ENCODE measurements at regions not wholly inside any gene's neighbourhood (a gene's known extent, or its start where the extent isn't known, plus 50 kb on each side); places are given as distances from the start of the nearest gene placed in this dataset.

DNA sequence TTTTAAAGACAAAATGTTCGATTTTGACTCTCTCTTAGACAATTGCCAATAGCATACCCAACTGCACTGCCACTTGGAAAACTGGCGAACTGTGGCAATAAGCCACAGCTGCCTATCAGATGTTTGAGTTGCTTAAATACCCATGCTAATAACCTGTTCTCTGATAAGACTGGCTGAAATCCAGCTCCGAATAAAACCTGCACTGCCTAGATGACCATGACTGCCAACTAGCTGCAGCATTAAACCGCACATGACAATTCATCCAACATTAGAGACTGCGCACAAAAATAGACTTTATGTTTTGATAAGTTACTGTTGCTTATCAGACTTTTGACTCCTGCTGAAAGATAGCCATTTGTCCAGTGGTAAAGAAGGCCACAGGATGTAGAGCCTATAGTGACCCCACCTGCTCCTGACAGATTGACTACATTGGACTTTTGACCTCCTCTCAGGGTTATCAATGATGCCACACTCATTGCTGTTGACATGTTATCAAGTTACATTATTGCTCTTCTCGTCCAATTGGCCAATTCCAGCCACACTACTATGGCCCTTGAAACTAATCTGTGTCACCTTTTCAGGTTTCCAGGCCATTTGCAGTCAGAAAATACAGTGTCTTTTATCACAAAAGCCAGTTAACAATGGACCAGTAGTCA is 299.0 kb downstream of the HGF start:
- no peak overlapping the region for H3K9ac ChIP-seq (ENCODE audit: low read length)
- H3F3A ChIP-seq (ENCODE audit: low read length, unreplicated experiment): no peaks in the 10 kb centered on the region
- TF ChIP-seq, protein P1, sequence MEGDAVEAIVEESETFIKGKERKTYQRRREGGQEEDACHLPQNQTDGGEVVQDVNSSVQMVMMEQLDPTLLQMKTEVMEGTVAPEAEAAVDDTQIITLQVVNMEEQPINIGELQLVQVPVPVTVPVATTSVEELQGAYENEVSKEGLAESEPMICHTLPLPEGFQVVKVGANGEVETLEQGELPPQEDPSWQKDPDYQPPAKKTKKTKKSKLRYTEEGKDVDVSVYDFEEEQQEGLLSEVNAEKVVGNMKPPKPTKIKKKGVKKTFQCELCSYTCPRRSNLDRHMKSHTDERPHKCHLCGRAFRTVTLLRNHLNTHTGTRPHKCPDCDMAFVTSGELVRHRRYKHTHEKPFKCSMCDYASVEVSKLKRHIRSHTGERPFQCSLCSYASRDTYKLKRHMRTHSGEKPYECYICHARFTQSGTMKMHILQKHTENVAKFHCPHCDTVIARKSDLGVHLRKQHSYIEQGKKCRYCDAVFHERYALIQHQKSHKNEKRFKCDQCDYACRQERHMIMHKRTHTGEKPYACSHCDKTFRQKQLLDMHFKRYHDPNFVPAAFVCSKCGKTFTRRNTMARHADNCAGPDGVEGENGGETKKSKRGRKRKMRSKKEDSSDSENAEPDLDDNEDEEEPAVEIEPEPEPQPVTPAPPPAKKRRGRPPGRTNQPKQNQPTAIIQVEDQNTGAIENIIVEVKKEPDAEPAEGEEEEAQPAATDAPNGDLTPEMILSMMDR (conservative IDR thresholded peaks at IDR 0.05; ENCODE audit: low read depth, low read length): no peak
- no peak for TF ChIP-seq EZH2 (IDR thresholded peaks at IDR 0.05; ENCODE audit: low read length, unreplicated experiment)
- TF ChIP-seq EZH2phosphoT487 (IDR thresholded peaks at IDR 0.05; ENCODE audit: borderline replicate concordance, low read length): no peak
- no peaks in the 10 kb centered on the region for H3K27me3 ChIP-seq (ENCODE audit: low read length)
- no peaks in the 10 kb centered on the region for H3K4me1 ChIP-seq (ENCODE audit: insufficient read depth, low read length)
- no TSS peak for BruUV-seq (replicated peaks)
- POLR2A ChIA-PET (ENCODE audit: unreplicated experiment): interaction anchor here (0.7 kb wide), 1 partner anchor 552 kb away, joined by 12 read pairs; the partner anchor contains the start of gene SEMA3C
- no peak for ATAC-seq
- H3K27ac ChIP-seq (ENCODE audit: low read length): no peak overlapping the region
- no peaks in the 10 kb centered on the region for H4K20me1 ChIP-seq (ENCODE audit: low read length)
- no peaks in the 10 kb centered on the region for H3K36me3 ChIP-seq (ENCODE audit: low read depth, low read length)
- no peaks in the 10 kb centered on the region for H3K9me2 ChIP-seq (replicated peaks; ENCODE audit: low read length)
- no peaks in the 10 kb centered on the region for H3K9me3 ChIP-seq (ENCODE audit: low read length)
- no peak overlapping the region for H3K4me3 ChIP-seq (ENCODE audit: low read length)
- CTCF ChIA-PET: interaction anchor here (0.5 to 1.3 kb wide), 7 partner anchors 12 to 775 kb away, joined by 3 to 7 read pairs (median 4); partner anchors contain the start of gene SEMA3C
- intact Hi-C loops (cut with micrococcal nuclease): loop anchor here (1.0 to 10.0 kb wide), 2 partner anchors 772 to 1046 kb away; no protein-coding TSS in a partner anchor
- H2AFZ ChIP-seq (ENCODE audit: low read length): no peak overlapping the region
- no peaks in the 10 kb centered on the region for H3K79me2 ChIP-seq (ENCODE audit: low read length)
- no peak overlapping the region for H3K4me2 ChIP-seq (ENCODE audit: low read length)
- no peak for DNase-seq

DNA sequence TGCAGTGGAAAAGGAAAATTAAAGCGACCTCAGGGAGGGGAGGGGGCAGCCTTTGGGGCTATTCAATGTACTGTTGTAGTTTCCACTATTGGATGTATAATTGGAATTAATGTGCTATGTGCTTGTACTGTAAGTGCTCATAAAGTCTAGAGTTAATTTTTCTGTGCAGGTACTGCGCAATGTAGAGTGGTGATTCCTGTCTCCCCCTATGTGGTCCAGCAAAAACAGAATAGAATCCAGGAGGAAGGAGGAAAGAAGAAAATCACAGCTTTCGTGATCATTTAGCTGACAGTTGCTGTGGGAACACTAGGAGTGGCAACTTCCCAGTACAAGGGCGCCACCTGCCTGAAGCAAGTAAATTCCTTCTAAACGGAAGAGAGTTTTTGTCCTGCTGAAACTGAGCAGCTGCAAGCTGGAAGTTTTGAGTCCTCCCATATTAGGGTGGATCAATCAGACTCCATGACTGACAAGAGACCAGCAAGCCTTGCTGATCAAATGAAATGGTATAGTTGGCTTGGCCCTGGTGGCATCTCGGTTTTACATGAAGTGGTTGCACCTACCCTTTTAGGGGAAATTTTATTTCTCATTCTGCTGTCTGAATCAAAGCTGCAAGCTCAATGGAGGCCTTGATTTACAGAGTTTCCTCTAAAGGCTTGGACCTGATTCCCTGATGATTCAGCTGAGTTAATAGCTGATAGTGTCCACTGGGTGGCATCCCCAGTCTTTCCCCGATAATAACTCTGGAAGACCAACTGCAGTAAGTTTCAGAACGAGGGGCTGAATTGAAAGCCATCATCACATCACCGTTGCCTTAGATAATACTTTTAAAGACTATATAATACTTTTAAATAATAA is 299.8 kb downstream of the HGF start:
- Histone ChIP-seq H3K36me3 (ENCODE audit: low read depth, low read length) (no peaks in the 10 kb centered on the region), H2AFZ (ENCODE audit: low read length) (peak overlapping the region; percentile 20; the same call in 1 of the 2 replicates), H3K27ac (ENCODE audit: low read length) (no peak overlapping the region), H3K4me3 (ENCODE audit: low read length) (no peak overlapping the region), H3K9me2 (replicated peaks; ENCODE audit: low read length) (no peaks in the 10 kb centered on the region), H3K4me1 (ENCODE audit: insufficient read depth, low read length) (no peaks in the 10 kb centered on the region), H3F3A (ENCODE audit: low read length, unreplicated experiment) (no peaks in the 10 kb centered on the region), H3K9me3 (ENCODE audit: low read length) (no peaks in the 10 kb centered on the region), H3K9ac (ENCODE audit: low read length) (no peak overlapping the region), H3K27me3 (ENCODE audit: low read length) (no peaks in the 10 kb centered on the region), H4K20me1 (ENCODE audit: low read length) (no peaks in the 10 kb centered on the region), H3K4me2 (ENCODE audit: low read length) (peak overlapping the region; percentile 39), H3K79me2 (ENCODE audit: low read length) (no peaks in the 10 kb centered on the region)
- ChIA-PET POLR2A (ENCODE audit: unreplicated experiment) (interaction anchor here (0.6 to 0.7 kb wide), 2 partner anchors 551 to 908 kb away, joined by 3 to 12 read pairs; partner anchors contain the start of gene SEMA3C), CTCF (interaction anchor here (0.5 to 1.6 kb wide), 15 partner anchors 13 to 1045 kb away, joined by 3 to 7 read pairs (median 4); partner anchors contain the start of gene SEMA3C)
- BruUV-seq (replicated peaks): no TSS peak
- peak; percentile 70 for DNase-seq
- intact Hi-C loops (cut with micrococcal nuclease): loop anchor here (1.0 to 10.0 kb wide), 2 partner anchors 771 to 1045 kb away; no protein-coding TSS in a partner anchor
- ATAC-seq: peak; percentile 98
- TF ChIP-seq, protein P1 (conservative IDR thresholded peaks at IDR 0.05; ENCODE audit: low read depth, low read length): peak; percentile 80
- TF ChIP-seq EZH2 (IDR thresholded peaks at IDR 0.05; ENCODE audit: low read length, unreplicated experiment) (no peak), EZH2phosphoT487 (IDR thresholded peaks at IDR 0.05; ENCODE audit: borderline replicate concordance, low read length) (no peak)
